ENCODE measurements at regions not wholly inside any gene's neighbourhood (a gene's known extent, or its start where the extent isn't known, plus 50 kb on each side); places are given as distances from the start of the nearest gene placed in this dataset.
A peak's percentile ranks its signal among the peaks of the same experiment; 100 is the strongest.

DNA sequence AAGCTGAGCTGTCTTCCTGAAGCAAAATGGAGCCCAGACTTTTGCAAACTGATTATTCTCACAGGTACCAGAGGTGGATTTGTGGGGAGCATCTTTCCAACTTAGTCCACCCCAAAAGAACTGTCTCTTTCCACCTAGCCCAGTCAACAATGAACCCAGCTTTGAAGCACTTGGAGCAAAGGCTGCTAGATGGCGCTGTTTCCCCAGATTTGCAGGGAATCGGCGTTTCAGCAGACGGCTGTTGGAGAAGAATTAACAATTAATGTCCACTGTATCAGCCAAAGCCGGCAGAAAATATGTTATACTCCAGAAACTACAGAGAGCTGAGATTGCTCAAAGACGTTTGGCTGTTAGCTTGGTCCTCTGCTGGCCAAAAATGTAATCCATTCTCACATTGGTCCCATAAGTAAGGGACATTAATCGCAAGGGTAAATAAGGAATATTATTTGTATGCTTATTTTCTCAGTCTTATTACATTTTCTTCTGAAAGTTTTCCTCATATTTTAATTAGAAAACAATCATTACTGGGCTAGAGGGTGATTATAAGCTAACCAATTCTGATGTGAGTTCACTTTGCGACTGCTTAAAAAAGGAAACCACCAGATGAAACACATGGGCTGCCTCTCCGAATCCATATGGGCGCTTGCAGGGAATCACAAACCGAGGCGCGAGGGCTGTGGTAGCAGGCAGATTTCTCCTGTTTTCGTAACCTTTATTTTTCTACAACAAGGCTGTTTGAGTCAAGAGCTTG, 423.8 kb upstream of the MEX3C start:
- H3K36me3 Mint-ChIP-seq (ENCODE audit: low read depth, unreplicated experiment) = no peaks in the 10 kb centered on the region
- H3K27me3 Mint-ChIP-seq (ENCODE audit: unreplicated experiment) = peaks cover 3% of the 10 kb centered on the region
- peaks cover 13% of the 10 kb centered on the region for H3K4me1 Mint-ChIP-seq (ENCODE audit: unreplicated experiment)
- no peaks in the 10 kb centered on the region for H3K9me3 Mint-ChIP-seq (ENCODE audit: unreplicated experiment)
- DNase-seq (ENCODE audit: low spot score) = peak; percentile 75
- H3K27ac Mint-ChIP-seq (ENCODE audit: unreplicated experiment) = no peak overlapping the region
- no peak overlapping the region for H3K4me3 Mint-ChIP-seq (ENCODE audit: unreplicated experiment)
- TF ChIP-seq, protein P1, sequence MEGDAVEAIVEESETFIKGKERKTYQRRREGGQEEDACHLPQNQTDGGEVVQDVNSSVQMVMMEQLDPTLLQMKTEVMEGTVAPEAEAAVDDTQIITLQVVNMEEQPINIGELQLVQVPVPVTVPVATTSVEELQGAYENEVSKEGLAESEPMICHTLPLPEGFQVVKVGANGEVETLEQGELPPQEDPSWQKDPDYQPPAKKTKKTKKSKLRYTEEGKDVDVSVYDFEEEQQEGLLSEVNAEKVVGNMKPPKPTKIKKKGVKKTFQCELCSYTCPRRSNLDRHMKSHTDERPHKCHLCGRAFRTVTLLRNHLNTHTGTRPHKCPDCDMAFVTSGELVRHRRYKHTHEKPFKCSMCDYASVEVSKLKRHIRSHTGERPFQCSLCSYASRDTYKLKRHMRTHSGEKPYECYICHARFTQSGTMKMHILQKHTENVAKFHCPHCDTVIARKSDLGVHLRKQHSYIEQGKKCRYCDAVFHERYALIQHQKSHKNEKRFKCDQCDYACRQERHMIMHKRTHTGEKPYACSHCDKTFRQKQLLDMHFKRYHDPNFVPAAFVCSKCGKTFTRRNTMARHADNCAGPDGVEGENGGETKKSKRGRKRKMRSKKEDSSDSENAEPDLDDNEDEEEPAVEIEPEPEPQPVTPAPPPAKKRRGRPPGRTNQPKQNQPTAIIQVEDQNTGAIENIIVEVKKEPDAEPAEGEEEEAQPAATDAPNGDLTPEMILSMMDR (IDR thresholded peaks at IDR 0.05; ENCODE audit: unreplicated experiment) = peak; percentile 85

DNA sequence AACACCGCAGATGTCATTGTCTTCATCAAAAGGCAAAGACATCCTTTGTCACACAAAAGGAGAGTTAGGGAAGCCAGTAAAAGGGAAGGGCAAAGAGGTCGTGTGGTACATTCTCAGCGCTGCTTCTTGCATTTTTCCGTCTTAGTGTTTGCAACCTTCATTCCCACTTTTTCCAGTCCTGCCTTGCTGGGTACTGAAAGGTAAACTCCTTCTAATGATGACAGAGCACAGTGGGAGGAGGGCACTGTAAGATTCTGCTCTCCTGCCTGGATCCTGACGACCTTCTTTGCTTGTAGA, 424.3 kb upstream of the MEX3C start:
- no peak for DNase-seq (ENCODE audit: low spot score)
- Mint-ChIP-seq H3K4me3 (ENCODE audit: unreplicated experiment) (no peak overlapping the region), H3K27me3 (ENCODE audit: unreplicated experiment) (peaks cover 3% of the 10 kb centered on the region), H3K36me3 (ENCODE audit: low read depth, unreplicated experiment) (no peaks in the 10 kb centered on the region), H3K4me1 (ENCODE audit: unreplicated experiment) (peaks cover 13% of the 10 kb centered on the region), H3K27ac (ENCODE audit: unreplicated experiment) (no peak overlapping the region), H3K9me3 (ENCODE audit: unreplicated experiment) (no peaks in the 10 kb centered on the region)
- TF ChIP-seq, protein P1 (IDR thresholded peaks at IDR 0.05; ENCODE audit: unreplicated experiment) = no peak

DNA sequence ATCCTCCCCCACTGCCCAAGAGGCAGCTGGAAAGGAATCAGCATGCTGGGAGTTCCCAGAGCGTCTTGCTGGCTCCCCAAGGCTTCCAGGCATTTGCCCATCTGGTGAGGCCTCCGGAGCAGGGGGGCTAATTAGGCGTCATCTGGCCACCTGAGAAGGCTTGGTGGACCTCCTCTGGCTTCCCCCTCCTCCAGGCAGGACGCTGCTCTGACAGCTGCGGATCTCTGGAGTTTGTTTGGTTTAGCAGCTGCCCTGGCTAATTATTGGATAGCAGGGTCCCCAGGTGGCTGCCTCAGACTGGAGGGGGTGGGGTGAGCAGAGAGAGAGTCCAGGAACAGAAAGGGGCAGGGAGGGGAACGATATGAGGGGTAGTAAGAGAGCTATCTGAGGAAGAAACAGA, 425.2 kb upstream of the MEX3C start:
- Mint-ChIP-seq H3K4me3 (ENCODE audit: unreplicated experiment) (no peak overlapping the region), H3K27ac (ENCODE audit: unreplicated experiment) (no peak overlapping the region), H3K4me1 (ENCODE audit: unreplicated experiment) (peaks cover 13% of the 10 kb centered on the region), H3K36me3 (ENCODE audit: low read depth, unreplicated experiment) (no peaks in the 10 kb centered on the region), H3K9me3 (ENCODE audit: unreplicated experiment) (no peaks in the 10 kb centered on the region), H3K27me3 (ENCODE audit: unreplicated experiment) (peaks cover 3% of the 10 kb centered on the region)
- TF ChIP-seq, protein P1 (IDR thresholded peaks at IDR 0.05; ENCODE audit: unreplicated experiment) = no peak
- no peak for DNase-seq (ENCODE audit: low spot score)

DNA sequence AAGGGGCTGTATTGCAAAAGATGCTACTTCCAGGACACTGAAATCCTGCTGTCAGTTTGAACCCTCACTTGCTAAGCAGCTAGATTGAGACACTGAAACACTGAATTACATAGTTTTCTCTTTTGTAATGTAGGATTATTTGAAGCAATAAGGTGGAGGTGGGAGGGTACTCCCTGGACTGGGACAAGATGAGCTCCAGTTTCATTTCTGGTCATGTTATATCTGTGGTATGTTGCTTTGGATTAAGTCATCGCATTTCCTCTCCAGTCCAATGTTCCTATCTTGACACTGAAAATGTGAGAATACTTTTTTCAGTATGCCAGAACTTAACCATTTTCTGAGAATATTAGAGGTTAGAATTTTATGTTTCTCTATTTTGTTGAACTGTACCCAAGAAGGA, 426.2 kb upstream of the MEX3C start:
- Mint-ChIP-seq H3K4me3 (ENCODE audit: unreplicated experiment) (no peak overlapping the region), H3K4me1 (ENCODE audit: unreplicated experiment) (peaks cover 13% of the 10 kb centered on the region), H3K27me3 (ENCODE audit: unreplicated experiment) (peaks cover 3% of the 10 kb centered on the region), H3K36me3 (ENCODE audit: low read depth, unreplicated experiment) (no peaks in the 10 kb centered on the region), H3K9me3 (ENCODE audit: unreplicated experiment) (no peaks in the 10 kb centered on the region), H3K27ac (ENCODE audit: unreplicated experiment) (no peak overlapping the region)
- TF ChIP-seq, protein P1 (IDR thresholded peaks at IDR 0.05; ENCODE audit: unreplicated experiment) = no peak
- no peak for DNase-seq (ENCODE audit: low spot score)

DNA sequence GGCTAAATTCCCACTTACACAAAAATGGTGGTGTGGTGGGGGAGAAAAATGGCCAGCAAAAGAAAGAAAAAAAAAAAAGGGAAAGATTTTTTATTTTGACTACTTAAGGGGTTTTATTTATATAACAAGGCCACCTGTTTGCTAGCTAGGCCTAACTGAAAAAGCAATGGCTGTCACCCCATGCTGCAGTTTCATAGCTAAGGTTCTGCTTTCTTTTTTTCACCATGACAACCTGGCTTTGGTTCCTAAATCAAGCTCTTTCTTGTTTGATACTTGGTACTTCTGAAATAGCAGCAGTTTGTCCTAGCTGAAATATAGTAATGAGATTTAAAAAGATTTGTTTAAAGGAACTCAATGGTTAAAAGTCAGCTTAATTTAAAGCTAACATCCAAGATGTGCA, 433.2 kb upstream of the MEX3C start:
- no peak for DNase-seq (ENCODE audit: low spot score)
- H3K27ac Mint-ChIP-seq (ENCODE audit: unreplicated experiment) = no peak overlapping the region
- no peak overlapping the region for H3K4me3 Mint-ChIP-seq (ENCODE audit: unreplicated experiment)
- no peaks in the 10 kb centered on the region for H3K4me1 Mint-ChIP-seq (ENCODE audit: unreplicated experiment)
- H3K9me3 Mint-ChIP-seq (ENCODE audit: unreplicated experiment) = no peaks in the 10 kb centered on the region
- no peaks in the 10 kb centered on the region for H3K36me3 Mint-ChIP-seq (ENCODE audit: low read depth, unreplicated experiment)
- TF ChIP-seq, protein P1 (IDR thresholded peaks at IDR 0.05; ENCODE audit: unreplicated experiment) = no peak
- H3K27me3 Mint-ChIP-seq (ENCODE audit: unreplicated experiment) = no peaks in the 10 kb centered on the region

Measured in endothelial cell (in vitro differentiated cells).